SK-N-SH treated with all-trans-retinoic acid at 6 μM for 48 hours (cell line): ENCODE measurements at regions not wholly inside any gene's neighbourhood (a gene's known extent, or its start where the extent isn't known, plus 50 kb on each side); places are given as distances from the start of the nearest gene placed in this dataset.

ENCODE experiments used
- ATAC-seq: fragments of 200-7000 bp; cut with Tn5 transposase; 3 replicates; pipeline ENCODE4 v1.9.1; 2020; ENCODE audit warnings: mild to moderate bottlenecking, moderate library complexity
- ARNTL ChIP-seq: fragments of 450-650 bp; formaldehyde crosslinking; IDR thresholded peaks from 2 replicates; pipeline ENCODE4 v1.5.0; 2020; ENCODE audit warnings: low read depth, mild to moderate bottlenecking, moderate library complexity, borderline replicate concordance
- BACH2 ChIP-seq: fragments of 250-450 bp; sonication (Bioruptor Pico); IDR thresholded peaks from 2 replicates; pipeline ENCODE4 v1.9.0; 2021; ENCODE audit warnings: mild to moderate bottlenecking, borderline replicate concordance
- CREB5 ChIP-seq: fragments of 250-450 bp; sonication (Bioruptor Pico); IDR thresholded peaks from 2 replicates; pipeline ENCODE4 v1.5.1; 2020; ENCODE audit warnings: low read depth, mild to moderate bottlenecking, moderate library complexity
- CSDC2 ChIP-seq: fragments of 250-450 bp; sonication (Bioruptor Pico); IDR thresholded peaks from 2 replicates; pipeline ENCODE4 v1.5.0; 2020; ENCODE audit warnings: mild to moderate bottlenecking, moderate library complexity
- CSRNP3 ChIP-seq: fragments of 250-450 bp; sonication (Bioruptor Pico); IDR thresholded peaks from 2 replicates; pipeline ENCODE4 v1.5.1; 2021; ENCODE audit warnings: mild to moderate bottlenecking, moderate library complexity
- ESRRG ChIP-seq: fragments of 250-450 bp; sonication (Bioruptor Pico); IDR thresholded peaks from 2 replicates; pipeline ENCODE4 v1.6.1; 2021; ENCODE audit warnings: mild to moderate bottlenecking
- GLIS3 ChIP-seq: fragments of 250-450 bp; sonication (Bioruptor Pico); IDR thresholded peaks from 2 replicates; pipeline ENCODE4 v1.5.0; 2020; ENCODE audit warnings: mild to moderate bottlenecking, moderate library complexity
- ISL1 ChIP-seq: fragments of 250-450 bp; sonication (Bioruptor Pico); IDR thresholded peaks from 2 replicates; pipeline ENCODE4 v2.1.2; 2022; ENCODE audit warnings: mild to moderate bottlenecking, moderate library complexity
- OSR1 ChIP-seq: fragments of 250-450 bp; sonication (Bioruptor Pico); IDR thresholded peaks from 2 replicates; pipeline ENCODE4 v1.8.0; 2022; ENCODE audit warnings: moderate library complexity, mild to moderate bottlenecking, inconsistent platforms
- PATZ1 ChIP-seq: fragments of 250-450 bp; sonication (Bioruptor Pico); IDR thresholded peaks from 2 replicates; pipeline ENCODE4 v1.8.0; 2020; ENCODE audit warnings: mild to moderate bottlenecking, moderate library complexity, borderline replicate concordance
- POU6F1 ChIP-seq: fragments of 250-450 bp; sonication (Bioruptor Pico); IDR thresholded peaks from 2 replicates; pipeline ENCODE4 v1.8.0; 2021; ENCODE audit warnings: low read depth, mild to moderate bottlenecking, moderate library complexity, borderline replicate concordance
- SNAI2 ChIP-seq: fragments of 250-450 bp; sonication (Bioruptor Pico); IDR thresholded peaks from 2 replicates; pipeline ENCODE4 v1.5.0; 2020; ENCODE audit warnings: mild to moderate bottlenecking, moderate library complexity
- TCF4 ChIP-seq: fragments of 250-450 bp; sonication (Bioruptor Pico); IDR thresholded peaks from 2 replicates; pipeline ENCODE4 v1.8.0; 2021; ENCODE audit warnings: mild to moderate bottlenecking, moderate library complexity, borderline replicate concordance
- TOX ChIP-seq: fragments of 250-450 bp; sonication (Bioruptor Pico); IDR thresholded peaks from 2 replicates; pipeline ENCODE4 v1.8.0; 2021; ENCODE audit warnings: mild to moderate bottlenecking, moderate library complexity, borderline replicate concordance
- ZC3H10 ChIP-seq: fragments of 250-450 bp; sonication (Bioruptor Pico); IDR thresholded peaks from 2 replicates; pipeline ENCODE4 v1.5.1; 2021; ENCODE audit warnings: mild to moderate bottlenecking, moderate library complexity
- ZFP30 ChIP-seq: fragments of 450-650 bp; formaldehyde crosslinking; IDR thresholded peaks from 2 replicates; pipeline ENCODE4 v1.5.0; 2022; ENCODE audit warnings: mild to moderate bottlenecking, moderate library complexity
- ZNF565 ChIP-seq: fragments of 450-650 bp; formaldehyde crosslinking; conservative IDR thresholded peaks from 2 replicates; pipeline ENCODE4 v1.5.0; 2020; ENCODE audit warnings: low read depth, mild to moderate bottlenecking, moderate library complexity
- ZNF70 ChIP-seq: fragments of 450-650 bp; formaldehyde crosslinking; IDR thresholded peaks from 2 replicates; pipeline ENCODE4 v1.5.0; 2020; ENCODE audit warnings: mild to moderate bottlenecking, moderate library complexity
- ZNF8 ChIP-seq: fragments of 450-650 bp; formaldehyde crosslinking; IDR thresholded peaks from 2 replicates; pipeline ENCODE4 v1.5.0; 2020; ENCODE audit warnings: mild to moderate bottlenecking, moderate library complexity

GRCh38 chr12:90745211-90745610, 209.8 kb downstream of the CCER1 start (continued):
- TF ChIP-seq POU6F1 (no peak), ZFP30 (CRISPR knock-in tag) (no peak), ZC3H10 (no peak), ISL1 (CRISPR knock-in tag) (no peak), ZNF8 (CRISPR knock-in tag) (no peak), CREB5 (no peak), ZNF70 (CRISPR knock-in tag) (no peak)

- ATAC-seq: no peak
- TF ChIP-seq BACH2 (no peak), ZNF70 (CRISPR knock-in tag) (no peak), POU6F1 (no peak), TOX (CRISPR knock-in tag) (no peak), CSDC2 (CRISPR knock-in tag) (no peak), ESRRG (no peak), SNAI2 (CRISPR knock-in tag) (no peak), ZC3H10 (no peak), PATZ1 (CRISPR knock-in tag) (no peak), ISL1 (CRISPR knock-in tag) (no peak), ARNTL (CRISPR knock-in tag) (no peak), CSRNP3 (no peak), GLIS3 (no peak), TCF4 (no peak), ZNF8 (CRISPR knock-in tag) (no peak), ZNF565 (CRISPR knock-in tag) (no peak), OSR1 (no peak)
- TF ChIP-seq, all 23 proteins: peak for 0
Measured at GRCh38 chr12:90741611-90742010, 213.4 kb downstream of the CCER1 start.

GRCh38 chr12:90729736-90730135, 225.2 kb downstream of the CCER1 start:
- no peak for TF ChIP-seq ZFP30 (CRISPR knock-in tag)
- no peak for TF ChIP-seq CSRNP3
- no peak for TF ChIP-seq BACH2
- TF ChIP-seq ARNTL (CRISPR knock-in tag): no peak
- TF ChIP-seq ISL1 (CRISPR knock-in tag): no peak
- TF ChIP-seq POU6F1: no peak
- no peak for TF ChIP-seq ZNF70 (CRISPR knock-in tag)
- ATAC-seq: no peak
